ENCODE measurements at regions not wholly inside any gene's neighbourhood (a gene's known extent, or its start where the extent isn't known, plus 50 kb on each side); places are given as distances from the start of the nearest gene placed in this dataset.

DNA sequence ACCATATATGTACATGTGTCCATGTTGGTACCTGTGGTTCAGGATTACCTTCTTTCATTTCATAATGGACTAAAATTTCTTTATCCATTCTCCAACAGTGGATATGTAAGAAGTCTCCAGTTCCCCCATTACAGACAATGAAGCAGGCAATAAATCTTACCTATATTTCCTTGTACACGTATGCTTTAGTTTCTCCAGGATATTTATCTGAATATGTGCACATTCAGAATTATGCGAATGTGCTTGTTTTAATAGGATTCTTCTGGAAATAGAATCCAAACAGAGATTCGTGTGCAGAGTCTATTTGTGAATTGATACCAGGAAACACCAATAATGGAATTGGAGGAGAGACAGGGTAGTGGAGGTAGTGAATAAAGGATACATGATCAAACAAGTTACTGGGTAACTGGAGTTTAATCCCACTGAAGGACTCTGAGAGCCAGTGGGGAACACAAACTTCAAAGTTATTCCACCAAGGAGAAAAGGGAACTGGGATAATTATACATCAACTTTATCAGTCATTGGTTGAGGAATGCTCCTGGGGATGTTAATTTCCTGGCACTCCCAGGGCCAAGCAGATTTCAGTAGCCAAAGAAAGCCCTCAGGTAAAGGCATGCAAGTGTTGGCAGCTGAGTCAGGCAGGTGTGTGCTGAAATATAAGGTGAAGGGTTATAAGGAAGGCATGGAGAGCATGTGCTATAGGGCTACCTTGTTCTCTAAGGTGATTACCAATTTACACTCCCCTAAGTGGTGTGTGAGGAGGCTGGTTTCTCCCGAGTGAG is 374.9 kb upstream of the PBX1 start:
- TF ChIP-seq RAD21 (IDR thresholded peaks at IDR 0.05; ENCODE audit: low read depth) (no peak), TAF1 (IDR thresholded peaks at IDR 0.05; ENCODE audit: low read depth) (no peak), TCF12 (IDR thresholded peaks at IDR 0.05; ENCODE audit: low read depth) (no peak), NFIC (IDR thresholded peaks at IDR 0.05) (no peak), CREB1 (IDR thresholded peaks at IDR 0.05; ENCODE audit: low read depth) (no peak), YY1 (IDR thresholded peaks at IDR 0.05; ENCODE audit: low read depth) (no peak), EP300 (IDR thresholded peaks at IDR 0.05; ENCODE audit: borderline replicate concordance) (no peak), CEBPB (IDR thresholded peaks at IDR 0.05) (no peak), EGR1 (IDR thresholded peaks at IDR 0.05) (no peak), FOXM1 (IDR thresholded peaks at IDR 0.05; ENCODE audit: borderline replicate concordance, low read depth) (no peak), ZBTB7A (IDR thresholded peaks at IDR 0.05; ENCODE audit: low read depth) (no peak)
- TF ChIP-seq, protein P1, sequence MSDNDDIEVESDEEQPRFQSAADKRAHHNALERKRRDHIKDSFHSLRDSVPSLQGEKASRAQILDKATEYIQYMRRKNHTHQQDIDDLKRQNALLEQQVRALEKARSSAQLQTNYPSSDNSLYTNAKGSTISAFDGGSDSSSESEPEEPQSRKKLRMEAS (IDR thresholded peaks at IDR 0.05), result no peak
- TF ChIP-seq, protein P2, sequence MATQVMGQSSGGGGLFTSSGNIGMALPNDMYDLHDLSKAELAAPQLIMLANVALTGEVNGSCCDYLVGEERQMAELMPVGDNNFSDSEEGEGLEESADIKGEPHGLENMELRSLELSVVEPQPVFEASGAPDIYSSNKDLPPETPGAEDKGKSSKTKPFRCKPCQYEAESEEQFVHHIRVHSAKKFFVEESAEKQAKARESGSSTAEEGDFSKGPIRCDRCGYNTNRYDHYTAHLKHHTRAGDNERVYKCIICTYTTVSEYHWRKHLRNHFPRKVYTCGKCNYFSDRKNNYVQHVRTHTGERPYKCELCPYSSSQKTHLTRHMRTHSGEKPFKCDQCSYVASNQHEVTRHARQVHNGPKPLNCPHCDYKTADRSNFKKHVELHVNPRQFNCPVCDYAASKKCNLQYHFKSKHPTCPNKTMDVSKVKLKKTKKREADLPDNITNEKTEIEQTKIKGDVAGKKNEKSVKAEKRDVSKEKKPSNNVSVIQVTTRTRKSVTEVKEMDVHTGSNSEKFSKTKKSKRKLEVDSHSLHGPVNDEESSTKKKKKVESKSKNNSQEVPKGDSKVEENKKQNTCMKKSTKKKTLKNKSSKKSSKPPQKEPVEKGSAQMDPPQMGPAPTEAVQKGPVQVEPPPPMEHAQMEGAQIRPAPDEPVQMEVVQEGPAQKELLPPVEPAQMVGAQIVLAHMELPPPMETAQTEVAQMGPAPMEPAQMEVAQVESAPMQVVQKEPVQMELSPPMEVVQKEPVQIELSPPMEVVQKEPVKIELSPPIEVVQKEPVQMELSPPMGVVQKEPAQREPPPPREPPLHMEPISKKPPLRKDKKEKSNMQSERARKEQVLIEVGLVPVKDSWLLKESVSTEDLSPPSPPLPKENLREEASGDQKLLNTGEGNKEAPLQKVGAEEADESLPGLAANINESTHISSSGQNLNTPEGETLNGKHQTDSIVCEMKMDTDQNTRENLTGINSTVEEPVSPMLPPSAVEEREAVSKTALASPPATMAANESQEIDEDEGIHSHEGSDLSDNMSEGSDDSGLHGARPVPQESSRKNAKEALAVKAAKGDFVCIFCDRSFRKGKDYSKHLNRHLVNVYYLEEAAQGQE (IDR thresholded peaks at IDR 0.05; ENCODE audit: low read depth), result no peak
- TF ChIP-seq, protein P3, sequence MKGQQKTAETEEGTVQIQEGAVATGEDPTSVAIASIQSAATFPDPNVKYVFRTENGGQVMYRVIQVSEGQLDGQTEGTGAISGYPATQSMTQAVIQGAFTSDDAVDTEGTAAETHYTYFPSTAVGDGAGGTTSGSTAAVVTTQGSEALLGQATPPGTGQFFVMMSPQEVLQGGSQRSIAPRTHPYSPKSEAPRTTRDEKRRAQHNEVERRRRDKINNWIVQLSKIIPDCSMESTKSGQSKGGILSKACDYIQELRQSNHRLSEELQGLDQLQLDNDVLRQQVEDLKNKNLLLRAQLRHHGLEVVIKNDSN (IDR thresholded peaks at IDR 0.05), result no peak
